ENCODE measurements at regions not wholly inside any gene's neighbourhood (a gene's known extent, or its start where the extent isn't known, plus 50 kb on each side); places are given as distances from the start of the nearest gene placed in this dataset.
"Not testable (repeated sequence)": the region's sequence is repeated elsewhere in the genome, so short reads cannot be mapped to it uniquely, and the experiment has no call there.

- H3K4me1 ChIP-seq (ENCODE audit: control insufficient read depth, insufficient read depth, low read length); H3K36me3 ChIP-seq (ENCODE audit: control insufficient read depth, insufficient read depth, low read length); H3K9ac ChIP-seq (ENCODE audit: low read depth, low read length); H3K4me3 ChIP-seq (ENCODE audit: low read depth, low read length); H3K27me3 ChIP-seq (ENCODE audit: control insufficient read depth, insufficient read depth, low read length); H3K9me3 ChIP-seq (ENCODE audit: control insufficient read depth, insufficient read depth, low read length): not testable (repeated sequence)
Observed at GRCh38 chr3:159052494-159052893, 250.6 kb downstream of the MFSD1 start.

- Histone ChIP-seq H3K4me1 (ENCODE audit: control insufficient read depth, insufficient read depth, low read length) (no peaks in the 10 kb centered on the region), H3K9me3 (ENCODE audit: control insufficient read depth, insufficient read depth, low read length) (no peaks in the 10 kb centered on the region), H3K4me3 (ENCODE audit: low read depth, low read length) (no peak overlapping the region), H3K27me3 (ENCODE audit: control insufficient read depth, insufficient read depth, low read length) (no peaks in the 10 kb centered on the region), H3K9ac (ENCODE audit: low read depth, low read length) (no peak overlapping the region), H3K36me3 (ENCODE audit: control insufficient read depth, insufficient read depth, low read length) (no peaks in the 10 kb centered on the region)
Observed at GRCh38 chr3:159057621-159058020, 255.8 kb downstream of the MFSD1 start.

- Histone ChIP-seq H3K36me3 (ENCODE audit: control insufficient read depth, insufficient read depth, low read length) (no peaks in the 10 kb centered on the region), H3K9ac (ENCODE audit: low read depth, low read length) (no peak overlapping the region), H3K4me1 (ENCODE audit: control insufficient read depth, insufficient read depth, low read length) (no peaks in the 10 kb centered on the region), H3K4me3 (ENCODE audit: low read depth, low read length) (no peak overlapping the region), H3K27me3 (ENCODE audit: control insufficient read depth, insufficient read depth, low read length) (no peaks in the 10 kb centered on the region), H3K9me3 (ENCODE audit: control insufficient read depth, insufficient read depth, low read length) (no peaks in the 10 kb centered on the region)
Observed at GRCh38 chr3:159058859-159059258, 257.0 kb downstream of the MFSD1 start.

GRCh38 chr3:159059395-159059794 is 257.5 kb downstream of the MFSD1 start:
- H3K9ac ChIP-seq (ENCODE audit: low read depth, low read length): no peak overlapping the region
- H3K36me3 ChIP-seq (ENCODE audit: control insufficient read depth, insufficient read depth, low read length): no peaks in the 10 kb centered on the region
- H3K4me3 ChIP-seq (ENCODE audit: low read depth, low read length): no peak overlapping the region
- no peaks in the 10 kb centered on the region for H3K9me3 ChIP-seq (ENCODE audit: control insufficient read depth, insufficient read depth, low read length)
- no peaks in the 10 kb centered on the region for H3K27me3 ChIP-seq (ENCODE audit: control insufficient read depth, insufficient read depth, low read length)
- no peaks in the 10 kb centered on the region for H3K4me1 ChIP-seq (ENCODE audit: control insufficient read depth, insufficient read depth, low read length)

GRCh38 chr3:159062734-159063410 is 261.0 kb downstream of the MFSD1 start:
- Histone ChIP-seq H3K4me3 (ENCODE audit: low read depth, low read length) (no peak overlapping the region), H3K9ac (ENCODE audit: low read depth, low read length) (no peak overlapping the region), H3K4me1 (ENCODE audit: control insufficient read depth, insufficient read depth, low read length) (no peaks in the 10 kb centered on the region), H3K27me3 (ENCODE audit: control insufficient read depth, insufficient read depth, low read length) (no peaks in the 10 kb centered on the region), H3K36me3 (ENCODE audit: control insufficient read depth, insufficient read depth, low read length) (no peaks in the 10 kb centered on the region), H3K9me3 (ENCODE audit: control insufficient read depth, insufficient read depth, low read length) (no peaks in the 10 kb centered on the region)

GRCh38 chr3:159069091-159069490 is 267.2 kb downstream of the MFSD1 start, which contains the start of gene IQCJ:
IQCJ (plus strand) TSS chr3:159069319.
- H3K27me3 ChIP-seq (ENCODE audit: control insufficient read depth, insufficient read depth, low read length): no peaks in the 10 kb centered on the region
- H3K9ac ChIP-seq (ENCODE audit: low read depth, low read length): no peak within 1 kb of the TSS
- H3K4me3 ChIP-seq (ENCODE audit: low read depth, low read length): no peak within 1 kb of the TSS
- H3K9me3 ChIP-seq (ENCODE audit: control insufficient read depth, insufficient read depth, low read length): no peaks in the 10 kb centered on the region
- no peaks in the 10 kb centered on the region for H3K36me3 ChIP-seq (ENCODE audit: control insufficient read depth, insufficient read depth, low read length)
- peaks cover 3% of the 10 kb centered on the region for H3K4me1 ChIP-seq (ENCODE audit: control insufficient read depth, insufficient read depth, low read length)

- Histone ChIP-seq H3K36me3 (ENCODE audit: control insufficient read depth, insufficient read depth, low read length) (no peaks in the 10 kb centered on the region), H3K4me3 (ENCODE audit: low read depth, low read length) (no peak overlapping the region), H3K9ac (ENCODE audit: low read depth, low read length) (no peak overlapping the region), H3K9me3 (ENCODE audit: control insufficient read depth, insufficient read depth, low read length) (no peaks in the 10 kb centered on the region), H3K27me3 (ENCODE audit: control insufficient read depth, insufficient read depth, low read length) (no peaks in the 10 kb centered on the region), H3K4me1 (ENCODE audit: control insufficient read depth, insufficient read depth, low read length) (peaks cover 3% of the 10 kb centered on the region)
Observed at GRCh38 chr3:159069866-159070425, 268.1 kb downstream of the MFSD1 start.

- H3K27me3 ChIP-seq (ENCODE audit: control insufficient read depth, insufficient read depth, low read length): no peaks in the 10 kb centered on the region
- no peaks in the 10 kb centered on the region for H3K9me3 ChIP-seq (ENCODE audit: control insufficient read depth, insufficient read depth, low read length)
- H3K4me3 ChIP-seq (ENCODE audit: low read depth, low read length): no peak overlapping the region
- H3K9ac ChIP-seq (ENCODE audit: low read depth, low read length): no peak overlapping the region
- no peaks in the 10 kb centered on the region for H3K36me3 ChIP-seq (ENCODE audit: control insufficient read depth, insufficient read depth, low read length)
- H3K4me1 ChIP-seq (ENCODE audit: control insufficient read depth, insufficient read depth, low read length): no peaks in the 10 kb centered on the region
Observed at GRCh38 chr3:159074756-159075701, 273.2 kb downstream of the MFSD1 start.

GRCh38 chr3:159077860-159078259 is 276.0 kb downstream of the MFSD1 start:
- no peaks in the 10 kb centered on the region for H3K9me3 ChIP-seq (ENCODE audit: control insufficient read depth, insufficient read depth, low read length)
- no peak overlapping the region for H3K4me3 ChIP-seq (ENCODE audit: low read depth, low read length)
- no peaks in the 10 kb centered on the region for H3K4me1 ChIP-seq (ENCODE audit: control insufficient read depth, insufficient read depth, low read length)
- H3K36me3 ChIP-seq (ENCODE audit: control insufficient read depth, insufficient read depth, low read length): no peaks in the 10 kb centered on the region
- H3K27me3 ChIP-seq (ENCODE audit: control insufficient read depth, insufficient read depth, low read length): no peaks in the 10 kb centered on the region
- H3K9ac ChIP-seq (ENCODE audit: low read depth, low read length): no peak overlapping the region

GRCh38 chr3:159080256-159080655 is 278.4 kb downstream of the MFSD1 start:
- Histone ChIP-seq H3K36me3 (ENCODE audit: control insufficient read depth, insufficient read depth, low read length) (no peaks in the 10 kb centered on the region), H3K4me1 (ENCODE audit: control insufficient read depth, insufficient read depth, low read length) (no peaks in the 10 kb centered on the region), H3K9ac (ENCODE audit: low read depth, low read length) (no peak overlapping the region), H3K4me3 (ENCODE audit: low read depth, low read length) (no peak overlapping the region), H3K27me3 (ENCODE audit: control insufficient read depth, insufficient read depth, low read length) (no peaks in the 10 kb centered on the region), H3K9me3 (ENCODE audit: control insufficient read depth, insufficient read depth, low read length) (no peaks in the 10 kb centered on the region)

GRCh38 chr3:159080821-159081220 is 279.0 kb downstream of the MFSD1 start:
- Histone ChIP-seq H3K4me3 (ENCODE audit: low read depth, low read length) (no peak overlapping the region), H3K4me1 (ENCODE audit: control insufficient read depth, insufficient read depth, low read length) (no peaks in the 10 kb centered on the region), H3K27me3 (ENCODE audit: control insufficient read depth, insufficient read depth, low read length) (no peaks in the 10 kb centered on the region), H3K9me3 (ENCODE audit: control insufficient read depth, insufficient read depth, low read length) (no peaks in the 10 kb centered on the region), H3K36me3 (ENCODE audit: control insufficient read depth, insufficient read depth, low read length) (no peaks in the 10 kb centered on the region), H3K9ac (ENCODE audit: low read depth, low read length) (no peak overlapping the region)
